Stomach (tissue), 4 donors: ENCODE measurements at regions not wholly inside any gene's neighbourhood (a gene's known extent, or its start where the extent isn't known, plus 50 kb on each side); places are given as distances from the start of the nearest gene placed in this dataset.

ENCODE experiments used
- EP300 ChIP-seq: sonication (generic); formaldehyde crosslinking; IDR thresholded peaks from one replicate; pipeline ENCODE4 v1.6.1; 2017; ENCODE audit warnings: antibody characterized with exemption
- POLR2A ChIP-seq, 4 donors: fragments of 450-650 bp; IDR thresholded peaks; one replicate each; pipeline ENCODE4 v1.6.1; 2016; ENCODE audit warnings: antibody characterized with exemption in 4 of 4, control low read depth in 2 of 4, mild to moderate bottlenecking in 1 of 4, moderate library complexity in 1 of 4
- TF ChIP-seq, protein P1 (sequence below), 7 experiments: fragments of 450-650 bp in 4 of 7; fragments of 200-600 bp in 3 of 7; sonication (generic) in 3 of 7; IDR thresholded peaks; one replicate each; pipeline ENCODE4 v1.5.1; 2016 to 2019; ENCODE audit warnings: antibody characterized with exemption in 7 of 7, control low read depth in 2 of 7, mild to moderate bottlenecking in 1 of 7

DNA sequence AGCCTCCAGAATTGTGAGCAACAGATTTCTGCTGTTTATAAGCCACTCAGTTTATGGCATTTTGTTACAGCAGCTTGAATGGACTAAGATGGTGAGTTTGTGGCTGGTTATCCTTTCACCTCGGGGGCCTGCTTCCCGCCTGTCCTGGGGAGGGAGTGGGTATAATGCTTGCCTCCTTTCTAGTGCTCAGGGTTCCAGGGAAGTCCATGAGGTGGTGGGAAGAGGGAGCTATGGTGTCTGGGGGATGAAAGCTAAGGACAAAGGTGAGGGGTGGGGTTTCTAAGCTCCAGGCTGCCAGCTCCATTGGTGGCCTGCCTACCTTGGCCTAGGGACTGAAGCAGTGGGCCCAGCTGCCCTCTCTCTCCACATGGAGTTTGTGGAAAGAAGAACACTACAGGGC, 50.2 kb upstream of the SDK2 start:
- TF ChIP-seq, protein P1, sequence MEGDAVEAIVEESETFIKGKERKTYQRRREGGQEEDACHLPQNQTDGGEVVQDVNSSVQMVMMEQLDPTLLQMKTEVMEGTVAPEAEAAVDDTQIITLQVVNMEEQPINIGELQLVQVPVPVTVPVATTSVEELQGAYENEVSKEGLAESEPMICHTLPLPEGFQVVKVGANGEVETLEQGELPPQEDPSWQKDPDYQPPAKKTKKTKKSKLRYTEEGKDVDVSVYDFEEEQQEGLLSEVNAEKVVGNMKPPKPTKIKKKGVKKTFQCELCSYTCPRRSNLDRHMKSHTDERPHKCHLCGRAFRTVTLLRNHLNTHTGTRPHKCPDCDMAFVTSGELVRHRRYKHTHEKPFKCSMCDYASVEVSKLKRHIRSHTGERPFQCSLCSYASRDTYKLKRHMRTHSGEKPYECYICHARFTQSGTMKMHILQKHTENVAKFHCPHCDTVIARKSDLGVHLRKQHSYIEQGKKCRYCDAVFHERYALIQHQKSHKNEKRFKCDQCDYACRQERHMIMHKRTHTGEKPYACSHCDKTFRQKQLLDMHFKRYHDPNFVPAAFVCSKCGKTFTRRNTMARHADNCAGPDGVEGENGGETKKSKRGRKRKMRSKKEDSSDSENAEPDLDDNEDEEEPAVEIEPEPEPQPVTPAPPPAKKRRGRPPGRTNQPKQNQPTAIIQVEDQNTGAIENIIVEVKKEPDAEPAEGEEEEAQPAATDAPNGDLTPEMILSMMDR (IDR thresholded peaks at IDR 0.05) = no peak
- TF ChIP-seq POLR2A (IDR thresholded peaks at IDR 0.05) = no peak
- TF ChIP-seq EP300 = no peak
